ENCODE measurements at regions not wholly inside any gene's neighbourhood (a gene's known extent, or its start where the extent isn't known, plus 50 kb on each side); places are given as distances from the start of the nearest gene placed in this dataset.

GRCh38 chr11:42777776-42778175, 534.0 kb upstream of the API5 start:
- no peaks in the 10 kb centered on the region for H4K20me1 ChIP-seq (ENCODE audit: insufficient read depth, low read length)
- H3K27me3 ChIP-seq (ENCODE audit: control insufficient read depth in 1 of 2, insufficient read depth in 2 of 2, low read length in 2 of 2) = no peaks in the 10 kb centered on the region
- in situ Hi-C loops (cut with HindIII; ENCODE audit: extremely low pct_ligation_motif_present, low pct_unique_long_range_greater_than_20kb) (no loop called here), intact Hi-C loops (cut with micrococcal nuclease; ENCODE audit: unreplicated experiment) (no loop called here)
- TF ChIP-seq PRDM4 (CRISPR knock-in tag; IDR thresholded peaks at IDR 0.05; ENCODE audit: borderline replicate concordance) (no peak), ZNF790 (CRISPR knock-in tag; IDR thresholded peaks at IDR 0.05; ENCODE audit: borderline replicate concordance) (no peak), ZNF616 (CRISPR knock-in tag; IDR thresholded peaks at IDR 0.05; ENCODE audit: low read depth) (no peak), RFX1 (IDR thresholded peaks at IDR 0.05) (no peak), ZNF121 (CRISPR knock-in tag; IDR thresholded peaks at IDR 0.05) (no peak), NRL (CRISPR knock-in tag; IDR thresholded peaks at IDR 0.05; ENCODE audit: borderline replicate concordance) (no peak), KLF12 (CRISPR knock-in tag; IDR thresholded peaks at IDR 0.05; ENCODE audit: borderline replicate concordance) (no peak), FOSL2 (CRISPR knock-in tag; IDR thresholded peaks at IDR 0.05) (no peak), ELF3 (CRISPR knock-in tag; IDR thresholded peaks at IDR 0.05) (no peak)
- 60% methylated on average over 4 of the region's 4 CpGs for WGBS (ENCODE audit: low lambda C conversion rate)
- no peak overlapping the region for H3K27ac ChIP-seq (ENCODE audit: extremely low read length, insufficient read depth, low read length)
- no peaks in the 10 kb centered on the region for H3K9me3 ChIP-seq (ENCODE audit: low read length)
- no peak overlapping the region for H3K4me2 ChIP-seq (ENCODE audit: low read depth, low read length)
- no peaks in the 10 kb centered on the region for H3K36me3 ChIP-seq (replicated peaks in 1 of 2; ENCODE audit: control insufficient read depth in 1 of 2, insufficient read depth in 2 of 2, low read length in 2 of 2)
- ChIA-PET POLR2A (no interaction called here), CTCF (ENCODE audit: low intra/inter-chr PET ratio, low total read pairs) (no interaction called here)
- H2AFZ ChIP-seq (ENCODE audit: low read length) = no peak overlapping the region
- H3K79me2 ChIP-seq (ENCODE audit: insufficient read depth, low read length) = no peaks in the 10 kb centered on the region
- H3K9ac ChIP-seq (ENCODE audit: insufficient read depth, low read depth, low read length) = no peak overlapping the region
- DNase-seq (ENCODE audit: low spot score) (no peak), ATAC-seq (no peak), FAIRE-seq (no peak)
- BruUV-seq (replicated peaks) = no TSS peak
- H3K4me1 ChIP-seq (ENCODE audit: insufficient read depth, low read length) = no peaks in the 10 kb centered on the region
- no peak overlapping the region for H3K4me3 ChIP-seq (replicated peaks in 1 of 3; ENCODE audit: insufficient read depth in 1 of 3, low read depth in 2 of 3, low read length in 3 of 3)
